SU-DHL-6 (cell line): ENCODE measurements at regions not wholly inside any gene's neighbourhood (a gene's known extent, or its start where the extent isn't known, plus 50 kb on each side); places are given as distances from the start of the nearest gene placed in this dataset.

Source experiments
- EZH2phosphoT487 ChIP-seq: fragments of 200-600 bp; sonication (generic), shearing (Covaris generic); conservative IDR thresholded peaks from 2 replicates; pipeline ENCODE4 v1.6.1; 2018; ENCODE audit warnings: mild to moderate bottlenecking, antibody characterized with exemption, low read length, moderate library complexity, mixed read lengths
- TF ChIP-seq, protein P1 (sequence below): fragments of 200-600 bp; sonication (generic); IDR thresholded peaks from one replicate; pipeline ENCODE4 v1.5.1; 2017; ENCODE audit warnings: antibody characterized with exemption, mild to moderate bottlenecking, low read length, moderate library complexity; ENCODE audit not compliant: insufficient read depth, poor library complexity, severe bottlenecking

DNA sequence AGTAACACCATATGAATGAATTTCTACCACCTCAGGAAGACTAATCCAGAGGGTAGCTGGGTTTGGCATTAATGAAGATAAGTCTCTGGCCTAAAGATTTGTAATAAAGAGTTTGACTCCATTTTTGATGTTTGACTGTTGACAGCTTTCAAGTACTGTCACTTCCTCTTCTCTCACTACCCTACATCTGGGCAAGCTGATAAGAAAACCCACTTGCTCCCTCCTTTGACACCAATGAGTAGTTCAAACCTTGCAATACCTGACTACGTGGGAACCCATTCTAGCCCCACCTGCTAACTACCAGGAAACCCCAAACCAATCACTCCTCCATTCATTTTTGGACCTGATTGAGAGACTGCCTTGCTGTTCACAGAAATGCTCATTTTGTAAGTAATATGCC, 621.5 kb downstream of the TENT5A start:
- TF ChIP-seq, protein P1, sequence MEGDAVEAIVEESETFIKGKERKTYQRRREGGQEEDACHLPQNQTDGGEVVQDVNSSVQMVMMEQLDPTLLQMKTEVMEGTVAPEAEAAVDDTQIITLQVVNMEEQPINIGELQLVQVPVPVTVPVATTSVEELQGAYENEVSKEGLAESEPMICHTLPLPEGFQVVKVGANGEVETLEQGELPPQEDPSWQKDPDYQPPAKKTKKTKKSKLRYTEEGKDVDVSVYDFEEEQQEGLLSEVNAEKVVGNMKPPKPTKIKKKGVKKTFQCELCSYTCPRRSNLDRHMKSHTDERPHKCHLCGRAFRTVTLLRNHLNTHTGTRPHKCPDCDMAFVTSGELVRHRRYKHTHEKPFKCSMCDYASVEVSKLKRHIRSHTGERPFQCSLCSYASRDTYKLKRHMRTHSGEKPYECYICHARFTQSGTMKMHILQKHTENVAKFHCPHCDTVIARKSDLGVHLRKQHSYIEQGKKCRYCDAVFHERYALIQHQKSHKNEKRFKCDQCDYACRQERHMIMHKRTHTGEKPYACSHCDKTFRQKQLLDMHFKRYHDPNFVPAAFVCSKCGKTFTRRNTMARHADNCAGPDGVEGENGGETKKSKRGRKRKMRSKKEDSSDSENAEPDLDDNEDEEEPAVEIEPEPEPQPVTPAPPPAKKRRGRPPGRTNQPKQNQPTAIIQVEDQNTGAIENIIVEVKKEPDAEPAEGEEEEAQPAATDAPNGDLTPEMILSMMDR: no peak
- no peak for TF ChIP-seq EZH2phosphoT487
